ENCODE measurements at regions not wholly inside any gene's neighbourhood (a gene's known extent, or its start where the extent isn't known, plus 50 kb on each side); places are given as distances from the start of the nearest gene placed in this dataset.

DNA sequence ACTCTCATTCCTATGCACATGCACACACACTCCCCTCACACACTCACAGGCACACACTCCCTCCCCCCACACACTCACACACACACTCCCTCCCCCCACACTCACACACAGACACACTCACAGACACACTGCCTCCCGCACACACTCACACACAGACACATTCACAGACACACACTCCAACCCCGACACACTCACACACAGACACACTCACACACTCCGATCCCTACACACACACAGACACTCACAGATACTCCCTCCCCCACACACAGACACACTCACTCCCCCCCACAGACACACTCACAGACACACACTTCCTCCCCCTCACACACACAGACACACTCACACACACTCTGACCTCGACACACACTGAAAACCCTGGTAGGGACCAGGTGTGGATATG, 176.2 kb downstream of the TFAP2C start:
- Histone ChIP-seq H3K27ac (ENCODE audit: control insufficient read depth, insufficient read depth) (no peak overlapping the region), H3K9ac (ENCODE audit: control insufficient read depth, insufficient read depth, low read length) (no peak overlapping the region), H3K4me1 (ENCODE audit: control insufficient read depth, insufficient read depth, low read length) (no peaks in the 10 kb centered on the region), H3K4me2 (ENCODE audit: control insufficient read depth, insufficient read depth) (no peak overlapping the region), H3K27me3 (replicated peaks in 1 of 2; ENCODE audit: control insufficient read depth in 2 of 2, insufficient read depth in 2 of 2, low read length in 1 of 2) (peaks cover 0 to 4% of the 10 kb centered on the region in 2 experiments; a peak in 2 of 4 replicates), H3K4me3 (no peak overlapping the region), H3K36me3 (ENCODE audit: control insufficient read depth in 2 of 2, insufficient read depth in 2 of 2, low read length in 1 of 2) (no peaks in the 10 kb centered on the region), H4K20me1 (ENCODE audit: control insufficient read depth, insufficient read depth) (no peaks in the 10 kb centered on the region), H3K79me2 (ENCODE audit: control insufficient read depth, insufficient read depth, low read length) (no peaks in the 10 kb centered on the region), H2AFZ (ENCODE audit: control insufficient read depth, low read depth, low read length) (no peak overlapping the region), H3K9me3 (replicated peaks; ENCODE audit: control insufficient read depth, insufficient read depth, low read length) (no peaks in the 10 kb centered on the region)
- CTCF ChIA-PET: no interaction called here
- SMC1A ChIA-PET (ENCODE audit: uncharacterized antibody, unreplicated experiment): no interaction called here
- DNase-seq (ENCODE audit: low read depth, low spot score) (no peak), ATAC-seq (no peak), FAIRE-seq (no peak)
- no TSS peak for BruUV-seq (replicated peaks)
- intact Hi-C loops (cut with micrococcal nuclease; ENCODE audit: unreplicated experiment): no loop called here
- POLR2A ChIA-PET: no interaction called here
- in situ Hi-C loops (cut with MboI): no loop called here
- TF ChIP-seq E4F1 (IDR thresholded peaks at IDR 0.05; ENCODE audit: borderline replicate concordance, partially characterized antibody) (peak; percentile 13), EP300 (IDR thresholded peaks at IDR 0.05; ENCODE audit: borderline replicate concordance in 1 of 2, control insufficient read depth in 1 of 2, low read depth in 2 of 2, low read length in 2 of 2) (no peak), SPI1 (IDR thresholded peaks at IDR 0.05; ENCODE audit: borderline replicate concordance, insufficient read depth, low read depth, low read length) (no peak), BMI1 (IDR thresholded peaks at IDR 0.05; ENCODE audit: borderline replicate concordance) (no peak), DPF2 (IDR thresholded peaks at IDR 0.05) (no peak), POLR2AphosphoS5 (IDR thresholded peaks at IDR 0.05; ENCODE audit: low read length) (no peak)
- RAD21 ChIA-PET (ENCODE audit: unreplicated experiment): no interaction called here
- 67% methylated on average over 3 of the region's 4 CpGs for WGBS (ENCODE audit: insufficient coverage, insufficient replicate concordance, low lambda C conversion rate, missing lambda C conversion rate)
